Keratinocyte (primary cell): ENCODE measurements at regions not wholly inside any gene's neighbourhood (a gene's known extent, or its start where the extent isn't known, plus 50 kb on each side); places are given as distances from the start of the nearest gene placed in this dataset.
A peak's percentile ranks its signal among the peaks of the same experiment; 100 is the strongest.

Source experiments
- CTCF ChIP-seq, 3 experiments: IDR thresholded peaks in 1 of 3; conservative IDR thresholded peaks in 1 of 3; optimal IDR thresholded peaks in 1 of 3; 2 replicates in 2 of 3; 3 replicates in 1 of 3; pipeline versions ENCODE3 to v1.5.1; 2011; ENCODE audit warnings: low read length in 3 of 3, mild to moderate bottlenecking in 3 of 3, moderate library complexity in 2 of 3, control low read depth in 1 of 3, inconsistent platforms in 1 of 3; ENCODE audit not compliant: insufficient read depth in 2 of 3; ENCODE audit errors: extremely low read depth in 1 of 3
- EZH2 ChIP-seq: IDR thresholded peaks from one replicate; pipeline ENCODE4 v1.6.1; 2012; ENCODE audit warnings: inconsistent platforms, mild to moderate bottlenecking, low read length, moderate library complexity

- TF ChIP-seq CTCF (optimal IDR thresholded peaks at IDR 0.05 in 1 of 3, IDR thresholded peaks at IDR 0.05 in 1 of 3, conservative IDR thresholded peaks at IDR 0.05 in 1 of 3; ENCODE audit: extremely low read depth in 1 of 3, insufficient read depth in 2 of 3, low read length in 3 of 3) (peak in 2 of 3 experiments; percentile 46 to 52), EZH2 (no peak)
Measured at GRCh38 chrX:142089193-142089592, 115.9 kb downstream of the MAGEC2 start.
